ENCODE measurements at regions not wholly inside any gene's neighbourhood (a gene's known extent, or its start where the extent isn't known, plus 50 kb on each side); places are given as distances from the start of the nearest gene placed in this dataset.
A peak's percentile ranks its signal among the peaks of the same experiment; 100 is the strongest.
"Not testable (repeated sequence)": the region's sequence is repeated elsewhere in the genome, so short reads cannot be mapped to it uniquely, and the experiment has no call there.

DNA sequence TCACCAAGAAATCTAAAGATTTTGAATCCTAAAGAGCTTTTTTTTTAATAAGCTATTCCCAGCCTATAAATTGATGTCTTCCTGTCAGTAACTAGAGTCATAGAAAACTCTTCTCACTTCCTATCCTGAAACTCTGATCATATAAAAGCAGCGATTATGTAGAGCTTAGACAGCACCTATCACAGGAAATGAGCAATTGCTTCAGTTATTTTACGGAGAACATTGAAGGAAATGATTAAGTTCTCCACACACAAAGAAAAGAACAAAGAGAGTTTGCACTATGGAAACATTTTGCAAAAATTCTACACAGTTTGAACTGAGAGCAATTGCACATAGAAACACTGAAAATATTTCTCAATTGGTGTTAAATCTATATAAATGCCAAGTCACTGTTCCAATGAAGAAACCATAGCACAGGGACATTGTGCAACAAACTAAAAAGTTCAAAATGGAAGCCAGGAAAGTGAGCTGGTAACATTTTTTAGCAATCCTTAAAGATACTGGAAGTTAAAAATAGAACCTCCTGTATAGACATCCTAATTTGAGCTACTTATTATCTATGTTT is 291.5 kb upstream of the ARHGEF26 start:
- DNase-seq (ENCODE audit: low spot score), result no peak
- in situ Hi-C loops (cut with HindIII; ENCODE audit: low sequenced_read_pairs), result no loop called here

DNA sequence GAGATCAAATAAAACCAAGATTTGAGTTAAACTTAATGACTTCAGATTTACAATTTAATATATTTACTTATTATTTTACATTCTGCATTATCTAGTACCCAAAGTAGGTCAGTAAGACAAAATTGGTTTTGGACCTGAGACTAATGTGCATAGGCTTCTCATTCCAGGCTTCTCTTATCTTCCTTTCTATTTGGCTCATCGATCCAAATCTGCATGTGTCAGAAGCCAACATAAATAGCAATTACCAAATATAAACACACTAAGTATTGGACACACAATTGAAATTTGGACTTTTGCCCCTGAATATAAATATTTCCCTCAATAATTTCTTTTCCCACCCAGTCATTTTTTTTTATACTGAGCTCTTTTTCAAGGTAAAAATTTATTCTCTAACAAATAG is 290.6 kb upstream of the ARHGEF26 start:
- in situ Hi-C loops (cut with HindIII; ENCODE audit: low sequenced_read_pairs), result no loop called here
- DNase-seq (ENCODE audit: low spot score), result no peak

DNA sequence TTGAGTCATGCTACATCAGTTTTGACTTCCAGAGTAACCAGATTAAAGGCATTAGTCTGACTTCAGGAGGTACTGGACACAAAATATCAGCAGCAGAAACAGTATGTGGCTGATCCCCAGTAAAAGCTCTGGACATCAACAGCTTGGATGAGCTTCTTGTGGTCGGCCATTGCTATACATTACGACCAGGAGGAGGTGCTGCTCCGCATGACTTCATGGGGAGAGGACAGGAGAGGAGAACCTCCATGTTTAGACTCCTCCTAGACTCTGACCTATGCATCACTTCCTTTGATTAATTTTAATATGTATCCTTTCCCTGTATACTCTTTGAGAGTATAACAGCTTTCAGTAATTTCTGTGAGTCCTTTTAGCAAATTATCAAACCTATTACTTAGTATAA is 285.6 kb upstream of the ARHGEF26 start:
- in situ Hi-C loops (cut with HindIII; ENCODE audit: low sequenced_read_pairs), result no loop called here
- no peak for DNase-seq (ENCODE audit: low spot score)

DNA sequence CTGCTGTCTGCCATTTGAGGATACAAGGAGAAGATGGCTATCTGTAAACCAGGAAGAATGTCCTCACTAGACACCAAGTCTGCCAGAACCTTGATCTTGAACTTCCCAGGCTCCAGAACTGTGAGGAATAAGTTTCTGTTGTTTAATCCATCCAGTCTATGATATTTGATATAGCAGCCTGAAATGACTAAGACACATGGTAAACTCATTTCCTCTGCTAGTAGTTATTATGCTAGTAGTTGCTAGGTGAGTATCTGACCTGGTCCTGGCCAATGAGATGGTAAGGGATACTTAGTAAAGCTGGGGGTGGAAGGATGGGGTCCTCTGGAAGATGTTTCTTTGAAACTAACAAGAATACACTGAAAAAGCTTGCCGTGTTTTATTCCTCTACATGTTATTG is 280.7 kb upstream of the ARHGEF26 start:
- in situ Hi-C loops (cut with HindIII; ENCODE audit: low sequenced_read_pairs), result no loop called here
- no peak for DNase-seq (ENCODE audit: low spot score)

DNA sequence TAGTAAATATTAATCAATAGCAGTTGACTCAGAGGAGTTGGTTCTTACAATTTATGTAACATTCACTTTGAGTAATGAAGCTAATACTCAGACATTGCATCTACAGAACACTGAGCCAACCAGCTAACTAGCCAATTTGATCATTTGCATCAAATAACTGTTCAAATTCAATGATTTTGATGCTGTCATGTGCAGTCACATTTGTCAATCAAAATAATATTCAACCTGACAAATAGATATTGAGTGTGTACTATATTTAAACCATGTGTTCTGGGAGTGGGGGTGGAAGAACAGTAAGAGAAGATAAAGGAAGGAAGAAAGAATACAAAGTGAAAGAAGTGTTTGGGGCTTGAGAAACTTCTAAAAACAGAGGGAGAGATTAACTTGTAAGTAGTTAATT is 277.2 kb upstream of the ARHGEF26 start:
- in situ Hi-C loops (cut with HindIII; ENCODE audit: low sequenced_read_pairs), result no loop called here

DNA sequence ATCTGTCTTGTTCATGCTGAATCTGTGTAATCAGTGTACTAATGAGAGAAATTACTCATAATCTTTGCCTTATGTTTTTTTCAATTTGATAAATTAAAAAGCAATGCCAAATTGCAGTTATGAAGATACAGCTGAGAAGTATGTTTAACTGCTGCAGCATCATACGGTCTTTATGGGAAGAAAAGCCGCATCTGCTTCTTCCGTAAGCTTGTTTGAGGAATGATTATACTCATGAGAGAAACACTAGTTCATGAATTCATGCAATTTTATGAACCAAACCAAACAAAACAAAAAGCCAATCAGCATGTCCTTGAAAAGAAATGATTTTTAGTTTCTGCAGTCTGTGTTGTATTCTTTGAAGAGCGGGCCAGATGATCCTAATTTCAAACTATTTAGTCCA is 275.9 kb upstream of the ARHGEF26 start:
- in situ Hi-C loops (cut with HindIII; ENCODE audit: low sequenced_read_pairs), result no loop called here
- DNase-seq (ENCODE audit: low spot score), result no peak

More for the DNA sequence above, 277.2 kb upstream of the ARHGEF26 start:
- DNase-seq (ENCODE audit: low spot score), result no peak

DNA sequence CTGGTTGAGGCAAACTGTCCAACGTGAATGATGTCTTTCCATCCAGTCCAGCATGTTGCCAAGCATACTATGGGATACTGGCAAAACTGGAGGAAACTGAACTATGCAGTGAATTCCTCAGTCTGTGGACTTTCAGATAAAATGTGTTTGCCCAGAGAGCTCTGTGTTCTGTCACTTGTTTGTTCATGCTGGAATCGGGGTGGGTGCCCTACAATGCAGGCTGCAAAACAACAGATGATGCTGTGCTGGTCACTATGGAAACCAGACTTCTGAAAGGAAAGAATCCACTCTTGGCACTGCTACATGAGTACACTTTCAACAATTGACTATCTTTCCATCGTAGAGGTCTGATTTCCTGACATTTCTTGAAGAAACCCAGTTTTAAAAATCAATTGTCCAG is 272.5 kb upstream of the ARHGEF26 start:
- in situ Hi-C loops (cut with HindIII; ENCODE audit: low sequenced_read_pairs), result no loop called here
- DNase-seq (ENCODE audit: low spot score), result peak; percentile 1

DNA sequence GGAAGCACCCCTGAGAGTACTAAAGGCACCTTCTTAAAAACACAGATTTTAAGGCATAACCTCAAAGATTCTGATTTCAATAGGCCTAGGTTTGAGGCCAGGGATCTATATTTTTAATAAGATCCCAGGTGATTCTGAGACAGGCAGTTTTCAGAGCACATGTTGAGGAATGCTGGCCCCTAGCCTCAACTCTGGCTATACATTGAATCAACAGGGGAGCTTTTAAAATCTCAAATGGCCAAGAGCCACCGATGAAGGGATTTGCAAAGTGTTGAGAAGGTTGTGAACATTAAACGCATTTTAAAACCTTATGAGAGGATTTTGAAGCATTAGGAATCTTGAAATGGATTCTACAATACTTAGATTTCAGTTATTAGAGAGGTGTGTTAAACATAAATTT is 268.8 kb upstream of the ARHGEF26 start:
- no peak for DNase-seq (ENCODE audit: low spot score)
- in situ Hi-C loops (cut with HindIII; ENCODE audit: low sequenced_read_pairs), result no loop called here

DNA sequence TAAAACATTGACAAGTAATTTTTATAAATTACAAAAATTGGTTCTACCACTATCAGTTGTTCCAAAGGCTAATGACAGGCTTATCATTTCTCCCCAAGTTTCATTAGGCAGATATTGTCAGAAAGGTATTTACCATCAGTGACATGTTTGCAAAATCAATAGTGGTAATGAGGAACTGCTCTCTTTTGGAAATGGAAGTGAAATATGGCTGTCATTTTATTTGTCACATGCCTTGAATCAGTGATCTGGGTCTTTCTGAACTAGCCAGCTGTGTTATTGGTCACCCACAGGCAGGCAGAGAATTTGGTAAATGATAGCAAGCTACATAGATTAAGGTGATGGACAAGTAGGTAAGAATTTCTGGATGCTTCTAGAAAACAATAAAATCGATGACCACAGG is 268.0 kb upstream of the ARHGEF26 start:
- DNase-seq (ENCODE audit: low spot score), result no peak
- in situ Hi-C loops (cut with HindIII; ENCODE audit: low sequenced_read_pairs), result no loop called here

DNA sequence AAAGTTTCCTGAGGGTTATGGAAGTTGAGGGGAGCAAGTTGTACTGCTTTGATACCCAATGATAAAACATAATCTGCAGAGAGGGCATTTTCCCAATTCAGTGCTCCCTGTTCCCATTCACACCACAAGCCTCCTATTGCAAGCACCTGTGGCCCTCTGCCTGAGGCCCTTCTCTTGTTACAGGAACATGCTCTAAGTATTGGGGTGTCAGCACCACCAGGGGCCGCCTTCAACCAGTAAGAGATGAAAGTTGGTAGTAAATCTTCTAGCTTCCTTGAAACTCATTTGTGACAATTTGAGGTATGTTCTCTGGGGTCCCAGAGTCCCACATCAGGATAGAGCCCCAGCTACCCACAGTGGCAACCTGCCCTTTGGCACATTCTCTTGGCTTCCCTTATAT is 265.4 kb upstream of the ARHGEF26 start:
- DNase-seq (ENCODE audit: low spot score), result no peak
- in situ Hi-C loops (cut with HindIII; ENCODE audit: low sequenced_read_pairs), result no loop called here

DNA sequence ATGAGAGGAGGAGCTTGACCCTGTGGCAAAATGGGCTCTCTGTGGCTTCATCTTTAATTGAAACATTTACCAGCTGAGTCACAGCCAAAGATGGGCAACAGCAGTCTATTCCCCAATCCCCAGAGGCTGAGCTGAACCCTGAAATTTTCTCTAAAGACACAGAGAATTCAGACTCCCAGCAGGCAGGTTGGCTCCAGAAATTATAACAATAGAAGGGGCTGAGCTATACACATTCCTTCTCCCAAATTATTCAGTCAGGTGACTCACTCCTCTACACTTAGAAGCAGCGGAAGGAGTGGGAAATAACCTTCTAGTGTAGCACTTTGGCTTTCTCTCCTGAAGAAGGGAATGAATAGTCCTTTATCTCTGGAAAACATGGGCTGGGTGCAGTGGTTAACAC is 264.3 kb upstream of the ARHGEF26 start:
- DNase-seq (ENCODE audit: low spot score), result no peak
- in situ Hi-C loops (cut with HindIII; ENCODE audit: low sequenced_read_pairs), result no loop called here

DNA sequence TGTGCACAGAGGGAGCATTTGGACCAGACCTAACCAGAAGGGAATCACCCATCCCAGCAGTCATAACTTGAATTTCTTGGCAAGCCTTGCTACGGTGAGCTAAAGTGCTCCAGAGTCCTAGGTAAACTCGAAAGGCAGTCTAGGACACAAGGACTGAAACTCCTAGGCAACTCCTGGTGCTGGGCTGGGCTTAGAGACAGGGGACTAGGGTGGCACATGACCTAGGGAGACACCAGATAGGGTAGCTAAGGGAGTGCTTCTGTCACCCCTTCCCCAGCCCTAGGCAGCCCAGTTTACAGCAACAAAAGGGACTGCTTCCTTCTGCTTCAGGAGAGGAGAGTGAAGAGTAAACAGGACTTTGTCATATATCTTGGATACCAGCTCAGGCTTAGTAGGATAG is 256.4 kb upstream of the ARHGEF26 start:
- in situ Hi-C loops (cut with HindIII; ENCODE audit: low sequenced_read_pairs), result no loop called here
- no peak for DNase-seq (ENCODE audit: low spot score)

DNA sequence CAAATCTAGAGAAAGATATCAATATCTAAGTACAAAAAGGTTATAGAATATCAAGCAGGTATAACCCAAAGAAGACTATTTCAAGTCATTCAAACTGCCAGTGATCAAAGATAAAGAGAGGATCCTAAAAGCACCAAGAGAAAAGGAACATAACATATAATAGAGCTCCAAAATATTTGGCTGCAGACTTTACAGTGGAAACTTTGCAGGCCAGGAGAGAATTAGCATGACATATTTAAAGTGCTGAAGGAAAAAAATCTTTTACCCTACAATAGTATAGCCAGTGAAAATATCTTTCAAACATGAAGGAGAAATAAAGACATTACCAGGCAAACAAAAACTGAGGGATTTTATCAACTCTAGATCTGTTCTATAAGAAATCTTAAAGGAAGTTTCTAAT is 254.3 kb upstream of the ARHGEF26 start:
- no peak for DNase-seq (ENCODE audit: low spot score)
- in situ Hi-C loops (cut with HindIII; ENCODE audit: low sequenced_read_pairs), result no loop called here

DNA sequence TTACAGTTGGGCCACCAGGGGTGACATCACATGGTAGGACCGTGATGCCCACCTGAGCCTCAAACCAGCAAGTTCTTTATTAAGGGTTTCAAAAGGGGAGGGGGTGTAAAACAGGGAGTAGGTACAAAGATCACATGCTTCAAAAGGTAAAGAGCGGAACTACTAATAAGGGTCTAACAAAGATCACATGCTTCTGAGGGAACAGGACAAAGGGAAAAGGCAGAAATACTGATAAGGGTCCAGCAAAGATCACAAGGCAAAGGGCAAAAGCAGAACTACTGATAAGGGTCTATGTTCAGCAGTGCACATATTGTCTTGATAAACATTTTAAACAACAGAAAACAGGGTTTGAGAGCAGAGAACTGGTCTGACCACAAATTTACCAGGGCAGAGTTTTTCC is 246.8 kb upstream of the ARHGEF26 start:
- in situ Hi-C loops (cut with HindIII; ENCODE audit: low sequenced_read_pairs); DNase-seq (ENCODE audit: low spot score): not testable (repeated sequence)

DNA sequence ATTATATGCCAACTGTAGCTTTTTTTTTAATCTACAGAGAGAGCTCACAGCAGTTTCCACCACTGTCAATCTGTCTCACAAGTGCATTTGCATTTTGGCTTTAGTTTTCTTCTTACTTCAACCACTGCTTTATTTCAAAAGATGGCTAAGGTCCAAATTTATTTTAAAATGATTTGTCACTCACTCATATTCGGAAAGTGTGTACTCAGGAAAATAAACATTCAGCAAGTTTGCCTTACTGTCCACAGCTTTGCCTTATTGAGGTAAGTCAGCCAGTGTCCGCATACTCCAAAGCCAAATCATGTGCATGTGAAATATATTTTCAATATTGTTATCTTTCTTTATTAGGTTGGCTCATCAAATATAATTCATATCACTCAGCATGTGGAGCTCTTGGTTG is 240.7 kb upstream of the ARHGEF26 start:
- in situ Hi-C loops (cut with HindIII; ENCODE audit: low sequenced_read_pairs), result no loop called here

DNA sequence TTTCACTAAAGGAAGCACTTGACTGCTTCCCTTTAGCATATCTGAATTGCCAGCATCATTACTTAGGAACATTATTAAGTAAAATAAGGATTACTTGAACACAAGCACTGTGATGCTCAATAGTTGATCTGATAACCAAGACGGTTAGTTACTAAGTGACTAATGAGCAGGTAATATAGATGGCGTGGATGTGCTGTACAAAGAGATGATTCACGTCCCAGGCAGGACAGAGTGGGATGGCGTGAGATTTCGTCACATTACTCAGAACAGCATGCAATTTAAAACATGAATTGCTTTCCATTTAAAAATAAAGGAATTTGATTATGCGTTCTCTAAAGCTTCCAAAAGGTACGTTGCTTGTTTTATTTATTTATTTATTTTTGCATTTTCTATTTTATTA is 240.0 kb upstream of the ARHGEF26 start:
- no peak for DNase-seq (ENCODE audit: low spot score)
- in situ Hi-C loops (cut with HindIII; ENCODE audit: low sequenced_read_pairs), result no loop called here

More for the DNA sequence above, 240.7 kb upstream of the ARHGEF26 start:
- no peak for DNase-seq (ENCODE audit: low spot score)

DNA sequence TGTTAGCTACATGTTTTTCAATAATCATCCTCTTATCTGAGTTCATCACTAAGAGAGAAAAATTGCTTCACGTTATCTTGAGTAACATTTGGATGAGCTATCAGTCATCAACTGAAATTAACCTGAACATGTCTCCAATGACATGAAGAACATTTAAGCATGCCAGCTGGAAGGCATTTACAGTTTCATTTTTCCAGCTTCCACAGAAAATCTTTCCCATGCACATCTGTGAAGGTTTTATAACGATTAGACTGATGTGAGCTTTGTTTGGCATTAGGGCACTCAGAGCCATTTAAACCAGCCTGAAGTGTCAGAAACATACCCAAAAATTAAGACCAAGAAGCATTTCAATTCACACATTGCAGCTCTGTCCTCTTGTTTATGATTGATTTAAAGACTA is 235.8 kb upstream of the ARHGEF26 start:
- in situ Hi-C loops (cut with HindIII; ENCODE audit: low sequenced_read_pairs), result no loop called here
- DNase-seq (ENCODE audit: low spot score), result no peak

DNA sequence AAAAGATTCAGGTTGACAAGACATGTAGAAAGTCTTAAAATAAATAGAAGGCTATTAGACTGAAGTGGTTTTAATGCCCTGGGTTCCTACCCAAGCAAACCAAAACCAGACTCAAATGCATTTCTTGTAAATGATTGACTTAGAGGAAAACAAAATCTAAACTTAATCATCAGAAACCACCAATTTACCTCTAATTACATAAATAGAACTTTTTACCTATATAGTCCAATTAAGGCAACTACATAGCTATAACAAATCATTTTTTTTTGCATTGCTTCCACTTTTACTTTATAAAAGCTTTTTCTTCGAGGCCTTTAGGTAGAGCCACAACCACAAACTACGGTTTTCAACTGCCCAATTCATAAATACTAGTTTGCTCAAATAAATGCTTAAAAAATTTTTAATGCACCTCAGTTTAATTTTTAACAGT is 231.3 kb upstream of the ARHGEF26 start:
- in situ Hi-C loops (cut with HindIII; ENCODE audit: low sequenced_read_pairs), result no loop called here
- DNase-seq (ENCODE audit: low spot score), result no peak

DNA sequence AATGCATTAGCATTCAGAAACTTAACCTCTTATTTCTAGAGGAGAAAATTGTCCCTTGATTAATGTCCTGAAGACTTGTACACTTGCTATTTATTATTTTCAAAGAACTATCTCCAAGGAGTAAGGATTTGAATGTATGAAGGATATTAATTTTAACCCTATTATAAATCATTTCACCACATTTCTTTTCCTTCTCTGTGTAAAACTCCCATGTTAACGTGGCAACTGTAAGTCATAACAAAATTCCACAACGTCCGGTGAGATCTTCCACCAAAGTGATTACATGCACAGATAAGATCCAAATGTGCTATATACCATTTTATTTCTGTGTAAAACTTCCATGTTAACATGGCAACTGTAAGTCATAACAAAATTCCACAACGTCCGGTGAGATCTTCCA is 229.1 kb upstream of the ARHGEF26 start:
- in situ Hi-C loops (cut with HindIII; ENCODE audit: low sequenced_read_pairs), result no loop called here
- DNase-seq (ENCODE audit: low spot score), result no peak

DNA sequence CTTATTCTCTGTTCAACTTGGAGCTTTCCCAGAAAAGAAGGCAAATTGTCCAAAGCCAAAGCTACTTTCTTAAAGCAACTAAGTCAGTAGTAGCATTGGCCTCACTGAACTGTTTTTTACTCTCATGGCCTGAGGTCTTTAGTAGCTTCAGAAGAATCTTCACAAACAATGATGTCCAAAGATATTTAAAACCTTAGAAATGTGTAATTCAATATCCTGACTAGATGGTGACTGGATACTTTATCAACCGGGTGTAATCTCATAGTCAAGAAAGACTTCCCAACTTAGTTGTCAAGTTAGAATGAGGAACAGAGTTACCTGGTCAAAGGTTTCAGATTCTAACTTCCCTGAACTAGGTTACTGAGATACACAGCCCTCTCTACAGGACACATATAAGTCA is 226.3 kb upstream of the ARHGEF26 start:
- no peak for DNase-seq (ENCODE audit: low spot score)
- in situ Hi-C loops (cut with HindIII; ENCODE audit: low sequenced_read_pairs), result no loop called here

DNA sequence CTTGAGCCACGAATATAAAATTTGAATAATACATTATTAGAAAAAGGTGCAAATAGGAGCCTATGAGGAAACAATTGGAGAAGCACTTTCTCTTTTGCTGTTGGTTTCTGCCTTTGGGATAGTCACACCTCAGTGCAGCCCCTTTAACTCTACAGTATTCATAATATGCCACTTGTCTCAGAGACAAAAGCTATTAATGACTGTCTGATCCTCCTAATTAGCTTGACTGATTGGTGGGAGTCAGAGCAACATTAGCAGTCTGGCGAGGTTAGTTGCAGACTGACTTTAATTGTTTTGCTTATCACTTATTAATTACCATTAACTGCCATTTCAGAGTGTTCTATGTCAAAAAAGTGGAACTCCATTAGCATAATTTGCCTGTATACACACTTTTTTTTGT is 225.0 kb upstream of the ARHGEF26 start:
- in situ Hi-C loops (cut with HindIII; ENCODE audit: low sequenced_read_pairs), result no loop called here
- no peak for DNase-seq (ENCODE audit: low spot score)

Data from G401 (cell line).